ENCODE measurements at regions not wholly inside any gene's neighbourhood (a gene's known extent, or its start where the extent isn't known, plus 50 kb on each side); places are given as distances from the start of the nearest gene placed in this dataset.
"Not testable (repeated sequence)": the region's sequence is repeated elsewhere in the genome, so short reads cannot be mapped to it uniquely, and the experiment has no call there.

GRCh38 chrX:93264261-93265002 lies 408.9 kb downstream of the NAP1L3 start:
- H3K27me3 Mint-ChIP-seq, result no peaks in the 10 kb centered on the region
- no peak overlapping the region for H3K27ac Mint-ChIP-seq
- ChIA-PET CTCF (no interaction called here), POLR2A (no interaction called here)
- TF ChIP-seq CTCF (IDR thresholded peaks at IDR 0.05), result no peak
- no peaks in the 10 kb centered on the region for H3K9me3 Mint-ChIP-seq
- intact Hi-C loops (cut with micrococcal nuclease), result no loop called here
- no peak for ATAC-seq
- H3K36me3 Mint-ChIP-seq (ENCODE audit: low read depth), result no peaks in the 10 kb centered on the region
- H3K4me3 Mint-ChIP-seq, result no peak overlapping the region
- no peak for DNase-seq
- no peaks in the 10 kb centered on the region for H3K4me1 Mint-ChIP-seq (ENCODE audit: low read depth)

GRCh38 chrX:93259029-93259428 lies 414.3 kb downstream of the NAP1L3 start:
- intact Hi-C loops (cut with micrococcal nuclease), result no loop called here
- ATAC-seq (no peak), DNase-seq (no peak)
- no peak overlapping the region for H3K4me3 Mint-ChIP-seq
- H3K27me3 Mint-ChIP-seq, result no peaks in the 10 kb centered on the region
- H3K36me3 Mint-ChIP-seq (ENCODE audit: low read depth), result no peaks in the 10 kb centered on the region
- H3K27ac Mint-ChIP-seq, result no peak overlapping the region
- H3K9me3 Mint-ChIP-seq, result no peaks in the 10 kb centered on the region
- CTCF ChIA-PET, result interaction anchor here (1.0 kb wide), 1 partner anchor 164 kb away, joined by 3 read pairs; no protein-coding TSS in a partner anchor
- no peaks in the 10 kb centered on the region for H3K4me1 Mint-ChIP-seq (ENCODE audit: low read depth)
- POLR2A ChIA-PET, result no interaction called here
- no peak for TF ChIP-seq CTCF (IDR thresholded peaks at IDR 0.05)

- Mint-ChIP-seq H3K36me3 (ENCODE audit: low read depth) (no peaks in the 10 kb centered on the region), H3K27me3 (no peaks in the 10 kb centered on the region), H3K4me3 (no peak overlapping the region), H3K9me3 (no peaks in the 10 kb centered on the region), H3K4me1 (ENCODE audit: low read depth) (no peaks in the 10 kb centered on the region), H3K27ac (no peak overlapping the region)
- ChIA-PET CTCF (no interaction called here), POLR2A (no interaction called here)
- TF ChIP-seq CTCF (IDR thresholded peaks at IDR 0.05), result no peak
- no peak for DNase-seq
- intact Hi-C loops (cut with micrococcal nuclease), result no loop called here
- no peak for ATAC-seq
Observed at GRCh38 chrX:93242897-93243296, 430.5 kb downstream of the NAP1L3 start.

GRCh38 chrX:93235494-93236256 lies 437.7 kb downstream of the NAP1L3 start:
- H3K9me3 Mint-ChIP-seq; intact Hi-C loops (cut with micrococcal nuclease); ATAC-seq; POLR2A ChIA-PET; H3K27me3 Mint-ChIP-seq; H3K4me1 Mint-ChIP-seq (ENCODE audit: low read depth); DNase-seq; H3K4me3 Mint-ChIP-seq; H3K27ac Mint-ChIP-seq; CTCF ChIA-PET; H3K36me3 Mint-ChIP-seq (ENCODE audit: low read depth): not testable (repeated sequence)

- Mint-ChIP-seq H3K27me3 (no peaks in the 10 kb centered on the region), H3K4me1 (ENCODE audit: low read depth) (no peaks in the 10 kb centered on the region), H3K9me3 (no peaks in the 10 kb centered on the region), H3K36me3 (ENCODE audit: low read depth) (no peaks in the 10 kb centered on the region), H3K4me3 (no peak overlapping the region), H3K27ac (no peak overlapping the region)
- ChIA-PET CTCF (no interaction called here), POLR2A (no interaction called here)
- DNase-seq (no peak), ATAC-seq (no peak)
- intact Hi-C loops (cut with micrococcal nuclease), result no loop called here
- TF ChIP-seq CTCF (IDR thresholded peaks at IDR 0.05), result no peak
Observed at GRCh38 chrX:93229036-93229435, 444.3 kb downstream of the NAP1L3 start.
